ENCODE measurements at regions not wholly inside any gene's neighbourhood (a gene's known extent, or its start where the extent isn't known, plus 50 kb on each side); places are given as distances from the start of the nearest gene placed in this dataset.

GRCh38 chr5:61897251-61897650 is 408.8 kb upstream of the KIF2A start:
- Histone ChIP-seq H3K27ac (no peak overlapping the region), H3K4me3 (no peak overlapping the region), H3K4me1 (no peaks in the 10 kb centered on the region), H3K36me3 (no peaks in the 10 kb centered on the region), H3K27me3 (no peaks in the 10 kb centered on the region), H3K9me3 (no peaks in the 10 kb centered on the region)
- DNase-seq (no peak), ATAC-seq (no peak)
- intact Hi-C loops (cut with DNase I): no loop called here
- no peak for TF ChIP-seq POLR2A (IDR thresholded peaks at IDR 0.05)
- TF ChIP-seq CTCF (IDR thresholded peaks at IDR 0.05): no peak

- H3K27ac ChIP-seq: no peak overlapping the region
- TF ChIP-seq CTCF (IDR thresholded peaks at IDR 0.05) (no peak), POLR2A (IDR thresholded peaks at IDR 0.05) (no peak)
- no peak overlapping the region for H3K4me3 ChIP-seq
- no peaks in the 10 kb centered on the region for H3K4me1 ChIP-seq
- no peaks in the 10 kb centered on the region for H3K9me3 ChIP-seq
- no peak for ATAC-seq
- intact Hi-C loops (cut with DNase I): no loop called here
- no peak for DNase-seq
- WGBS (ENCODE audit: insufficient coverage, low coverage, low lambda C conversion rate, missing lambda C conversion rate): 32% methylated on average over 2 of the region's 5 CpGs
- no peaks in the 10 kb centered on the region for H3K27me3 ChIP-seq
- H3K36me3 ChIP-seq: no peaks in the 10 kb centered on the region
These were observed 404.0 kb upstream of the KIF2A start for GRCh38 chr5:61901997-61902396.

- Histone ChIP-seq H3K4me1 (no peaks in the 10 kb centered on the region), H3K27me3 (no peaks in the 10 kb centered on the region), H3K4me3 (no peak overlapping the region), H3K27ac (no peak overlapping the region), H3K36me3 (no peaks in the 10 kb centered on the region), H3K9me3 (no peaks in the 10 kb centered on the region)
- ATAC-seq (no peak), DNase-seq (no peak)
- 50% methylated on average over 1 of the region's 1 CpG for WGBS (ENCODE audit: insufficient coverage, low coverage, low lambda C conversion rate, missing lambda C conversion rate)
- intact Hi-C loops (cut with DNase I): no loop called here
- no peak for TF ChIP-seq POLR2A (IDR thresholded peaks at IDR 0.05)
- no peak for TF ChIP-seq CTCF (IDR thresholded peaks at IDR 0.05)
These were observed 401.3 kb upstream of the KIF2A start for GRCh38 chr5:61904730-61905129.

GRCh38 chr5:61905613-61906012 is 400.4 kb upstream of the KIF2A start:
- no peak overlapping the region for H3K4me3 ChIP-seq
- H3K27me3 ChIP-seq: no peaks in the 10 kb centered on the region
- no peak for ATAC-seq
- H3K4me1 ChIP-seq: no peaks in the 10 kb centered on the region
- no peaks in the 10 kb centered on the region for H3K9me3 ChIP-seq
- 42% methylated on average over 3 of the region's 3 CpGs for WGBS (ENCODE audit: insufficient coverage, low coverage, low lambda C conversion rate, missing lambda C conversion rate)
- H3K27ac ChIP-seq: no peak overlapping the region
- DNase-seq: no peak
- intact Hi-C loops (cut with DNase I): no loop called here
- no peaks in the 10 kb centered on the region for H3K36me3 ChIP-seq
- TF ChIP-seq CTCF (IDR thresholded peaks at IDR 0.05) (no peak), POLR2A (IDR thresholded peaks at IDR 0.05) (no peak)

- H3K9me3 ChIP-seq: no peaks in the 10 kb centered on the region
- 62% methylated on average over 5 of the region's 5 CpGs for whole genome bisulfite sequencing (ENCODE audit: insufficient coverage, low coverage, low lambda C conversion rate, missing lambda C conversion rate)
- H3K27ac ChIP-seq: no peak overlapping the region
- ATAC-seq (no peak), DNase-seq (no peak)
- intact Hi-C loops (cut with DNase I): no loop called here
- TF ChIP-seq POLR2A (IDR thresholded peaks at IDR 0.05) (no peak), CTCF (IDR thresholded peaks at IDR 0.05) (no peak)
- H3K4me3 ChIP-seq: no peak overlapping the region
- H3K4me1 ChIP-seq: no peaks in the 10 kb centered on the region
- no peaks in the 10 kb centered on the region for H3K27me3 ChIP-seq
- H3K36me3 ChIP-seq: no peaks in the 10 kb centered on the region
These were observed 399.2 kb upstream of the KIF2A start for GRCh38 chr5:61906820-61907219.
